Nephron (organoid): ENCODE measurements at regions not wholly inside any gene's neighbourhood (a gene's known extent, or its start where the extent isn't known, plus 50 kb on each side); places are given as distances from the start of the nearest gene placed in this dataset.

ENCODE experiments used
- H3K27ac Mint-ChIP-seq, 3 experiments: 2 replicates each; pipeline ENCODE4 v1.8.0; 2020; ENCODE audit warnings: mixed read lengths in 3 of 3, mild to moderate bottlenecking in 2 of 3, moderate library complexity in 1 of 3
- H3K27me3 Mint-ChIP-seq: 2 replicates; pipeline ENCODE4 v1.8.0; 2021; ENCODE audit warnings: low read depth, mild to moderate bottlenecking, moderate library complexity, mixed read lengths
- H3K36me3 Mint-ChIP-seq: 2 replicates; pipeline ENCODE4 v1.8.0; 2020; ENCODE audit warnings: low read depth, mixed read lengths
- H3K4me1 Mint-ChIP-seq: 2 replicates; pipeline ENCODE4 v1.8.0; 2020; ENCODE audit warnings: mixed read lengths
- H3K4me3 Mint-ChIP-seq, 3 experiments: 2 replicates each; pipeline ENCODE4 v1.8.0; 2020; ENCODE audit warnings: mild to moderate bottlenecking in 3 of 3, mixed read lengths in 3 of 3, moderate library complexity in 2 of 3
- H3K9me3 Mint-ChIP-seq: 2 replicates; pipeline ENCODE4 v1.8.0; 2020; ENCODE audit warnings: mixed read lengths
- CTCF ChIP-seq, 3 experiments: fragments of 200-600 bp; sonication (generic); IDR thresholded peaks; one replicate each; pipeline ENCODE4 v1.5.0; 2021; ENCODE audit warnings: antibody characterized with exemption in 3 of 3; ENCODE audit not compliant: unreplicated experiment in 3 of 3

GRCh38 chr9:88742905-88743304 is 207.9 kb downstream of the NXNL2 start:
- Mint-ChIP-seq H3K9me3 (no peaks in the 10 kb centered on the region), H3K4me3 (no peak overlapping the region), H3K4me1 (peaks cover 83% of the 10 kb centered on the region), H3K27ac (peak overlapping the region in 2 of 3 experiments; percentile 29 to 46), H3K27me3 (peaks cover 3% of the 10 kb centered on the region), H3K36me3 (no peaks in the 10 kb centered on the region)
- no peak for TF ChIP-seq CTCF (IDR thresholded peaks at IDR 0.05; ENCODE audit: unreplicated experiment in 3 of 3)

- Mint-ChIP-seq H3K9me3 (no peaks in the 10 kb centered on the region), H3K4me3 (peak overlapping the region in 1 of 3 experiments; percentile 43), H3K27ac (peak overlapping the region; percentile 93 to 99 (median 97)), H3K4me1 (peaks cover 81% of the 10 kb centered on the region), H3K36me3 (no peaks in the 10 kb centered on the region), H3K27me3 (peaks cover 3% of the 10 kb centered on the region)
- TF ChIP-seq CTCF (IDR thresholded peaks at IDR 0.05; ENCODE audit: unreplicated experiment in 3 of 3), result no peak
Observed at GRCh38 chr9:88745276-88746001, 210.5 kb downstream of the NXNL2 start.

- H3K36me3 Mint-ChIP-seq, result no peaks in the 10 kb centered on the region
- H3K9me3 Mint-ChIP-seq, result no peaks in the 10 kb centered on the region
- H3K27ac Mint-ChIP-seq, result peak overlapping the region; percentile 93 to 99 (median 97)
- no peak for TF ChIP-seq CTCF (IDR thresholded peaks at IDR 0.05; ENCODE audit: unreplicated experiment in 3 of 3)
- no peaks in the 10 kb centered on the region for H3K27me3 Mint-ChIP-seq
- H3K4me3 Mint-ChIP-seq, result peak overlapping the region in 2 of 3 experiments; percentile 14 to 51
- H3K4me1 Mint-ChIP-seq, result peaks cover 76% of the 10 kb centered on the region
Observed at GRCh38 chr9:88746029-88746742, 211.2 kb downstream of the NXNL2 start.

GRCh38 chr9:88746743-88747398 is 211.9 kb downstream of the NXNL2 start:
- Mint-ChIP-seq H3K36me3 (no peaks in the 10 kb centered on the region), H3K4me3 (peak overlapping the region in 1 of 3 experiments; percentile 51), H3K4me1 (peaks cover 75% of the 10 kb centered on the region), H3K27ac (peak overlapping the region; percentile 93 to 99 (median 97)), H3K27me3 (no peaks in the 10 kb centered on the region), H3K9me3 (no peaks in the 10 kb centered on the region)
- no peak for TF ChIP-seq CTCF (IDR thresholded peaks at IDR 0.05; ENCODE audit: unreplicated experiment in 3 of 3)

GRCh38 chr9:88747768-88748167 is 212.8 kb downstream of the NXNL2 start:
- no peaks in the 10 kb centered on the region for H3K27me3 Mint-ChIP-seq
- H3K9me3 Mint-ChIP-seq, result no peaks in the 10 kb centered on the region
- H3K4me1 Mint-ChIP-seq, result peaks cover 66% of the 10 kb centered on the region
- TF ChIP-seq CTCF (IDR thresholded peaks at IDR 0.05; ENCODE audit: unreplicated experiment in 3 of 3), result no peak
- no peaks in the 10 kb centered on the region for H3K36me3 Mint-ChIP-seq
- H3K4me3 Mint-ChIP-seq, result peak overlapping the region in 1 of 3 experiments; percentile 43
- H3K27ac Mint-ChIP-seq, result peak overlapping the region; percentile 93 to 99 (median 97)
